ENCODE measurements at regions not wholly inside any gene's neighbourhood (a gene's known extent, or its start where the extent isn't known, plus 50 kb on each side); places are given as distances from the start of the nearest gene placed in this dataset.

DNA sequence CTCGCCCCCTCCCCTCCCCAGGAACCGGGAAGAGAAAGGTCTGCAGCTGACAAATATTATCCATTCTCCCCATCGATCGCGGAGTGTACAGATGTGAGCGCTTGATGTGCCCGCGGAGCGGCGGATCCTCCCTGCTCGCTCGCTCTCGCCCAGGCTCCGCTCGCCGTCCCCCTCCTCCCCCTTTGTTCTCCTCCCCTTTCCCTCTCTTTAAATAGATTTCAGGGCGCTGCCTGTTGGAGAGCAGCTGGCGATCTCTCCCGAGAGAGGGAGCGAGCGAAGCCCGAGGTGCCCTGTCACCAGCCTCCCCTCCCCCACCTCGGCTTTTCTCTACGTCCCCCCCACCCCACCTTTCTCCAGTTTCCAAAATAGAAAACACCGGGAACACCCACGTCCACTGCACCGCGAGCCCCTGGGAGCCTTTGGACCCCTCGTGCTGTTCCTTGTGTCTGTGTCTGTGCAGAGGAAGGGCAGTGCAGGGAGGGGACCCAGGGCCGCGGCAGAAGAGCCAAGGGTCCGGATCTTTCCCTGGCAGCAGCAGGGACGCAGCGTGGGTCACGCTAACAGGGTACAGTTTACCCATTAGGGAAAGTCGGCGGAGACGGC, 56.6 kb upstream of the BCOR start (continued):
- TF ChIP-seq UBTF (CRISPR knock-in tag; IDR thresholded peaks at IDR 0.05) = peak; percentile 20; the same call in 1 of the 2 replicates
- no peak for TF ChIP-seq ZNF792 (CRISPR knock-in tag; IDR thresholded peaks at IDR 0.05)
- TF ChIP-seq ZNF639 (CRISPR knock-in tag; conservative IDR thresholded peaks at IDR 0.05) = 0 out of 2 replicates have a peak, but pooled peaks have one; percentile 27
- no peak for TF ChIP-seq NCOR1 (IDR thresholded peaks at IDR 0.05; ENCODE audit: borderline replicate concordance, low read length)
- peak; percentile 5; the same call in 1 of the 2 replicates for TF ChIP-seq GABPB1 (CRISPR knock-in tag; IDR thresholded peaks at IDR 0.05)
- TF ChIP-seq ZNF891 (CRISPR knock-in tag; IDR thresholded peaks at IDR 0.05) = no peak
- TF ChIP-seq, protein P1, sequence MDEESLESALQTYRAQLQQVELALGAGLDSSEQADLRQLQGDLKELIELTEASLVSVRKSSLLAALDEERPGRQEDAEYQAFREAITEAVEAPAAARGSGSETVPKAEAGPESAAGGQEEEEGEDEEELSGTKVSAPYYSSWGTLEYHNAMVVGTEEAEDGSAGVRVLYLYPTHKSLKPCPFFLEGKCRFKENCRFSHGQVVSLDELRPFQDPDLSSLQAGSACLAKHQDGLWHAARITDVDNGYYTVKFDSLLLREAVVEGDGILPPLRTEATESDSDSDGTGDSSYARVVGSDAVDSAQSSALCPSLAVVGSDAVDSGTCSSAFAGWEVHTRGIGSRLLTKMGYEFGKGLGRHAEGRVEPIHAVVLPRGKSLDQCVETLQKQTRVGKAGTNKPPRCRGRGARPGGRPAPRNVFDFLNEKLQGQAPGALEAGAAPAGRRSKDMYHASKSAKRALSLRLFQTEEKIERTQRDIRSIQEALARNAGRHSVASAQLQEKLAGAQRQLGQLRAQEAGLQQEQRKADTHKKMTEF (CRISPR knock-in tag; IDR thresholded peaks at IDR 0.05) = 0 out of 2 replicates have a peak, but pooled peaks have one; percentile 26
- TF ChIP-seq DDIT3 (CRISPR knock-in tag; IDR thresholded peaks at IDR 0.05) = no peak
- TF ChIP-seq POLR2G (IDR thresholded peaks at IDR 0.05; ENCODE audit: low read depth, low read length) = peak; percentile 57
- TF ChIP-seq, protein P2, sequence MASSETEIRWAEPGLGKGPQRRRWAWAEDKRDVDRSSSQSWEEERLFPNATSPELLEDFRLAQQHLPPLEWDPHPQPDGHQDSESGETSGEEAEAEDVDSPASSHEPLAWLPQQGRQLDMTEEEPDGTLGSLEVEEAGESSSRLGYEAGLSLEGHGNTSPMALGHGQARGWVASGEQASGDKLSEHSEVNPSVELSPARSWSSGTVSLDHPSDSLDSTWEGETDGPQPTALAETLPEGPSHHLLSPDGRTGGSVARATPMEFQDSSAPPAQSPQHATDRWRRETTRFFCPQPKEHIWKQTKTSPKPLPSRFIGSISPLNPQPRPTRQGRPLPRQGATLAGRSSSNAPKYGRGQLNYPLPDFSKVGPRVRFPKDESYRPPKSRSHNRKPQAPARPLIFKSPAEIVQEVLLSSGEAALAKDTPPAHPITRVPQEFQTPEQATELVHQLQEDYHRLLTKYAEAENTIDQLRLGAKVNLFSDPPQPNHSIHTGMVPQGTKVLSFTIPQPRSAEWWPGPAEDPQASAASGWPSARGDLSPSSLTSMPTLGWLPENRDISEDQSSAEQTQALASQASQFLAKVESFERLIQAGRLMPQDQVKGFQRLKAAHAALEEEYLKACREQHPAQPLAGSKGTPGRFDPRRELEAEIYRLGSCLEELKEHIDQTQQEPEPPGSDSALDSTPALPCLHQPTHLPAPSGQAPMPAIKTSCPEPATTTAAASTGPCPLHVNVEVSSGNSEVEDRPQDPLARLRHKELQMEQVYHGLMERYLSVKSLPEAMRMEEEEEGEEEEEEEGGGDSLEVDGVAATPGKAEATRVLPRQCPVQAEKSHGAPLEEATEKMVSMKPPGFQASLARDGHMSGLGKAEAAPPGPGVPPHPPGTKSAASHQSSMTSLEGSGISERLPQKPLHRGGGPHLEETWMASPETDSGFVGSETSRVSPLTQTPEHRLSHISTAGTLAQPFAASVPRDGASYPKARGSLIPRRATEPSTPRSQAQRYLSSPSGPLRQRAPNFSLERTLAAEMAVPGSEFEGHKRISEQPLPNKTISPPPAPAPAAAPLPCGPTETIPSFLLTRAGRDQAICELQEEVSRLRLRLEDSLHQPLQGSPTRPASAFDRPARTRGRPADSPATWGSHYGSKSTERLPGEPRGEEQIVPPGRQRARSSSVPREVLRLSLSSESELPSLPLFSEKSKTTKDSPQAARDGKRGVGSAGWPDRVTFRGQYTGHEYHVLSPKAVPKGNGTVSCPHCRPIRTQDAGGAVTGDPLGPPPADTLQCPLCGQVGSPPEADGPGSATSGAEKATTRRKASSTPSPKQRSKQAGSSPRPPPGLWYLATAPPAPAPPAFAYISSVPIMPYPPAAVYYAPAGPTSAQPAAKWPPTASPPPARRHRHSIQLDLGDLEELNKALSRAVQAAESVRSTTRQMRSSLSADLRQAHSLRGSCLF (CRISPR knock-in tag; IDR thresholded peaks at IDR 0.05; ENCODE audit: borderline replicate concordance) = no peak
- TF ChIP-seq POLR2AphosphoS5 (IDR thresholded peaks at IDR 0.05; ENCODE audit: low read depth, low read length) = 0 out of 2 replicates have a peak, but pooled peaks have one; percentile 35
- TF ChIP-seq ZNF337 (CRISPR knock-in tag; IDR thresholded peaks at IDR 0.05; ENCODE audit: borderline replicate concordance, low read depth) = no peak
- peak in 1 of 2 experiments; percentile 29; a peak in 1 of 4 replicates for TF ChIP-seq EP300 (IDR thresholded peaks at IDR 0.05; ENCODE audit: low read depth in 2 of 2, low read length in 2 of 2)
- no peak for TF ChIP-seq EP300 (CRISPR knock-in tag; IDR thresholded peaks at IDR 0.05; ENCODE audit: borderline replicate concordance)
- peak; percentile 70; the same call in 1 of the 2 replicates for TF ChIP-seq SP5 (CRISPR knock-in tag; IDR thresholded peaks at IDR 0.05; ENCODE audit: borderline replicate concordance, low read depth)
- no peak for TF ChIP-seq ZBTB14 (CRISPR knock-in tag; IDR thresholded peaks at IDR 0.05)
- no peak for TF ChIP-seq BRCA1 (CRISPR knock-in tag; IDR thresholded peaks at IDR 0.05)

Measured in HepG2 (cell line).